ENCODE measurements at regions not wholly inside any gene's neighbourhood (a gene's known extent, or its start where the extent isn't known, plus 50 kb on each side); places are given as distances from the start of the nearest gene placed in this dataset.

- no peak for DNase-seq (ENCODE audit: low read depth)
Observed at GRCh38 chr2:226680719-226681118, 118.9 kb downstream of the IRS1 start.

- DNase-seq (ENCODE audit: low read depth): no peak
Observed at GRCh38 chr2:226679389-226680065, 120.1 kb downstream of the IRS1 start.

GRCh38 chr2:226678422-226678821, 121.2 kb downstream of the IRS1 start:
- no peak for DNase-seq (ENCODE audit: low read depth)

GRCh38 chr2:226677080-226677479, 122.5 kb downstream of the IRS1 start:
- no peak for DNase-seq (ENCODE audit: low read depth)

GRCh38 chr2:226676618-226677017, 123.0 kb downstream of the IRS1 start:
- no peak for DNase-seq (ENCODE audit: low read depth)

- DNase-seq (ENCODE audit: low read depth): no peak
Observed at GRCh38 chr2:226674123-226674522, 125.5 kb downstream of the IRS1 start.

- DNase-seq (ENCODE audit: low read depth): no peak
Observed at GRCh38 chr2:226673314-226673723, 126.3 kb downstream of the IRS1 start.

GRCh38 chr2:226671141-226671676, 128.4 kb downstream of the IRS1 start:
- no peak for DNase-seq (ENCODE audit: low read depth)

- DNase-seq (ENCODE audit: low read depth): no peak
Observed at GRCh38 chr2:226669905-226670304, 129.7 kb downstream of the IRS1 start.

- no peak for DNase-seq (ENCODE audit: low read depth)
Observed at GRCh38 chr2:226669249-226669648, 130.4 kb downstream of the IRS1 start.

- DNase-seq (ENCODE audit: low read depth): no peak
Observed at GRCh38 chr2:226667736-226668135, 131.9 kb downstream of the IRS1 start.

GRCh38 chr2:226665306-226665831, 134.3 kb downstream of the IRS1 start:
- no peak for DNase-seq (ENCODE audit: low read depth)

GRCh38 chr2:226664661-226665060, 135.0 kb downstream of the IRS1 start:
- DNase-seq (ENCODE audit: low read depth): no peak

GRCh38 chr2:226664140-226664539, 135.5 kb downstream of the IRS1 start:
- DNase-seq (ENCODE audit: low read depth): no peak

- no peak for DNase-seq (ENCODE audit: low read depth)
Observed at GRCh38 chr2:226661789-226662545, 137.7 kb downstream of the IRS1 start.

- no peak for DNase-seq (ENCODE audit: low read depth)
Observed at GRCh38 chr2:226660526-226660925, 139.1 kb downstream of the IRS1 start.

- no peak for DNase-seq (ENCODE audit: low read depth)
Observed at GRCh38 chr2:226660124-226660523, 139.5 kb downstream of the IRS1 start.

- no peak for DNase-seq (ENCODE audit: low read depth)
Observed at GRCh38 chr2:226659410-226659809, 140.2 kb downstream of the IRS1 start.

GRCh38 chr2:226658555-226658954, 141.1 kb downstream of the IRS1 start:
- DNase-seq (ENCODE audit: low read depth): no peak

- DNase-seq (ENCODE audit: low read depth): no peak
Observed at GRCh38 chr2:226657340-226658053, 142.1 kb downstream of the IRS1 start.

- DNase-seq (ENCODE audit: low read depth): no peak
Observed at GRCh38 chr2:226656367-226656766, 143.3 kb downstream of the IRS1 start.

- no peak for DNase-seq (ENCODE audit: low read depth)
Observed at GRCh38 chr2:226655871-226656270, 143.7 kb downstream of the IRS1 start.
